ENCODE measurements at regions not wholly inside any gene's neighbourhood (a gene's known extent, or its start where the extent isn't known, plus 50 kb on each side); places are given as distances from the start of the nearest gene placed in this dataset.

- Histone ChIP-seq H3K4me3 (ENCODE audit: low read depth, low read length) (no peak overlapping the region), H3K36me3 (ENCODE audit: control insufficient read depth in 2 of 2, insufficient read depth in 1 of 2, low read length in 2 of 2) (no peaks in the 10 kb centered on the region), H3K9me3 (ENCODE audit: control insufficient read depth, insufficient read depth, low read depth, low read length) (no peaks in the 10 kb centered on the region), H3K27ac (ENCODE audit: extremely low read depth, low read depth, low read length) (no peak overlapping the region), H3K4me1 (ENCODE audit: control insufficient read depth, insufficient read depth, low read length) (peaks cover 6% of the 10 kb centered on the region)
- CTCF ChIA-PET, result no interaction called here
- TF ChIP-seq ZNF133 (tag by site-specific recombination; IDR thresholded peaks at IDR 0.05) (no peak), ZFP37 (tag by site-specific recombination; IDR thresholded peaks at IDR 0.05) (no peak), ZSCAN30 (tag by site-specific recombination; IDR thresholded peaks at IDR 0.05) (no peak), ZNF654 (tag by site-specific recombination; IDR thresholded peaks at IDR 0.05; ENCODE audit: low read depth) (no peak), EGR2 (tag by site-specific recombination; IDR thresholded peaks at IDR 0.05; ENCODE audit: low read depth) (no peak), ZBTB26 (tag by site-specific recombination; optimal IDR thresholded peaks at IDR 0.05) (no peak), ZBTB21 (tag by site-specific recombination; IDR thresholded peaks at IDR 0.05) (no peak), PBX3 (CRISPR knock-in tag; IDR thresholded peaks at IDR 0.05) (no peak), ZBTB6 (tag by site-specific recombination; IDR thresholded peaks at IDR 0.05) (no peak), KLF7 (tag by site-specific recombination; IDR thresholded peaks at IDR 0.05; ENCODE audit: borderline replicate concordance) (no peak), FEZF1 (tag by site-specific recombination; IDR thresholded peaks at IDR 0.05) (no peak), ZNF2 (tag by site-specific recombination; IDR thresholded peaks at IDR 0.05) (no peak), MZF1 (tag by site-specific recombination; IDR thresholded peaks at IDR 0.05; ENCODE audit: borderline replicate concordance) (no peak), ZNF76 (tag by site-specific recombination; IDR thresholded peaks at IDR 0.05; ENCODE audit: borderline replicate concordance, low read depth) (no peak), KLF1 (tag by site-specific recombination; IDR thresholded peaks at IDR 0.05) (no peak), GLIS2 (tag by site-specific recombination; IDR thresholded peaks at IDR 0.05) (no peak), ZNF266 (tag by site-specific recombination; IDR thresholded peaks at IDR 0.05; ENCODE audit: low read depth) (no peak), ZNF214 (tag by site-specific recombination; IDR thresholded peaks at IDR 0.05; ENCODE audit: borderline replicate concordance) (no peak), ZNF433 (tag by site-specific recombination; IDR thresholded peaks at IDR 0.05; ENCODE audit: low read depth) (no peak)
- TF ChIP-seq, protein P1, sequence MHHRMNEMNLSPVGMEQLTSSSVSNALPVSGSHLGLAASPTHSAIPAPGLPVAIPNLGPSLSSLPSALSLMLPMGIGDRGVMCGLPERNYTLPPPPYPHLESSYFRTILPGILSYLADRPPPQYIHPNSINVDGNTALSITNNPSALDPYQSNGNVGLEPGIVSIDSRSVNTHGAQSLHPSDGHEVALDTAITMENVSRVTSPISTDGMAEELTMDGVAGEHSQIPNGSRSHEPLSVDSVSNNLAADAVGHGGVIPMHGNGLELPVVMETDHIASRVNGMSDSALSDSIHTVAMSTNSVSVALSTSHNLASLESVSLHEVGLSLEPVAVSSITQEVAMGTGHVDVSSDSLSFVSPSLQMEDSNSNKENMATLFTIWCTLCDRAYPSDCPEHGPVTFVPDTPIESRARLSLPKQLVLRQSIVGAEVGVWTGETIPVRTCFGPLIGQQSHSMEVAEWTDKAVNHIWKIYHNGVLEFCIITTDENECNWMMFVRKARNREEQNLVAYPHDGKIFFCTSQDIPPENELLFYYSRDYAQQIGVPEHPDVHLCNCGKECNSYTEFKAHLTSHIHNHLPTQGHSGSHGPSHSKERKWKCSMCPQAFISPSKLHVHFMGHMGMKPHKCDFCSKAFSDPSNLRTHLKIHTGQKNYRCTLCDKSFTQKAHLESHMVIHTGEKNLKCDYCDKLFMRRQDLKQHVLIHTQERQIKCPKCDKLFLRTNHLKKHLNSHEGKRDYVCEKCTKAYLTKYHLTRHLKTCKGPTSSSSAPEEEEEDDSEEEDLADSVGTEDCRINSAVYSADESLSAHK (tag by site-specific recombination; IDR thresholded peaks at IDR 0.05), result no peak
- POLR2A ChIA-PET, result no interaction called here
Observed at GRCh38 chr12:111152561-111152960, 216.3 kb downstream of the PHETA1 start.

All from HEK293 (cell line).